ENCODE measurements at regions not wholly inside any gene's neighbourhood (a gene's known extent, or its start where the extent isn't known, plus 50 kb on each side); places are given as distances from the start of the nearest gene placed in this dataset.

- TF ChIP-seq CTCF (IDR thresholded peaks at IDR 0.05) (no peak), POLR2A (IDR thresholded peaks at IDR 0.05) (no peak), EP300 (IDR thresholded peaks at IDR 0.05) (no peak)
Measured at GRCh38 chr10:124233546-124234138, 140.2 kb upstream of the CHST15 start.
